HG02870 (cell line): ENCODE measurements at regions not wholly inside any gene's neighbourhood (a gene's known extent, or its start where the extent isn't known, plus 50 kb on each side); places are given as distances from the start of the nearest gene placed in this dataset.

Experiments used
- ATAC-seq: cut with Tn5 transposase; IDR thresholded peaks from one replicate; pipeline ENCODE4 v1.9.1; 2021; ENCODE audit warnings: mild to moderate bottlenecking, moderate library complexity; ENCODE audit not compliant: unreplicated experiment

- ATAC-seq, result no peak
These were observed 50.8 kb upstream of the KCNJ6 start for GRCh38 chr21:37967036-37967435.

- ATAC-seq, result no peak
These were observed 52.5 kb upstream of the KCNJ6 start for GRCh38 chr21:37968744-37969143.

- ATAC-seq, result no peak
These were observed 54.3 kb upstream of the KCNJ6 start for GRCh38 chr21:37970548-37970947.

- ATAC-seq, result no peak
These were observed 55.2 kb upstream of the KCNJ6 start for GRCh38 chr21:37971390-37971950.

- no peak for ATAC-seq
These were observed 57.8 kb upstream of the KCNJ6 start for GRCh38 chr21:37974081-37974480.

GRCh38 chr21:37982496-37983318 is 66.5 kb upstream of the KCNJ6 start:
- ATAC-seq, result no peak

- no peak for ATAC-seq
These were observed 67.3 kb upstream of the KCNJ6 start for GRCh38 chr21:37983336-37984095.

- no peak for ATAC-seq
These were observed 68.2 kb upstream of the KCNJ6 start for GRCh38 chr21:37984416-37984815.

GRCh38 chr21:37986000-37986399 is 69.7 kb upstream of the KCNJ6 start:
- no peak for ATAC-seq

GRCh38 chr21:37986751-37987399 is 70.6 kb upstream of the KCNJ6 start:
- ATAC-seq, result no peak

GRCh38 chr21:37987668-37988067 is 71.4 kb upstream of the KCNJ6 start:
- no peak for ATAC-seq

- no peak for ATAC-seq
These were observed 76.8 kb upstream of the KCNJ6 start for GRCh38 chr21:37993071-37993470.

GRCh38 chr21:37994211-37994610 is 78.0 kb upstream of the KCNJ6 start:
- ATAC-seq, result no peak

GRCh38 chr21:38012672-38013071 is 96.4 kb upstream of the KCNJ6 start:
- ATAC-seq, result no peak

GRCh38 chr21:38013741-38014140 is 97.5 kb upstream of the KCNJ6 start:
- no peak for ATAC-seq

- ATAC-seq, result no peak
These were observed 98.0 kb upstream of the KCNJ6 start for GRCh38 chr21:38014298-38014697.

GRCh38 chr21:38027901-38028498 is 111.7 kb upstream of the KCNJ6 start:
- ATAC-seq, result no peak

GRCh38 chr21:38032082-38032801 is 116.0 kb upstream of the KCNJ6 start:
- no peak for ATAC-seq

- no peak for ATAC-seq
These were observed 119.8 kb upstream of the KCNJ6 start for GRCh38 chr21:38036016-38036415.

GRCh38 chr21:38037416-38037815 is 121.2 kb upstream of the KCNJ6 start:
- ATAC-seq, result no peak
